ENCODE measurements at regions not wholly inside any gene's neighbourhood (a gene's known extent, or its start where the extent isn't known, plus 50 kb on each side); places are given as distances from the start of the nearest gene placed in this dataset.
"Not testable (repeated sequence)": the region's sequence is repeated elsewhere in the genome, so short reads cannot be mapped to it uniquely, and the experiment has no call there.

DNA sequence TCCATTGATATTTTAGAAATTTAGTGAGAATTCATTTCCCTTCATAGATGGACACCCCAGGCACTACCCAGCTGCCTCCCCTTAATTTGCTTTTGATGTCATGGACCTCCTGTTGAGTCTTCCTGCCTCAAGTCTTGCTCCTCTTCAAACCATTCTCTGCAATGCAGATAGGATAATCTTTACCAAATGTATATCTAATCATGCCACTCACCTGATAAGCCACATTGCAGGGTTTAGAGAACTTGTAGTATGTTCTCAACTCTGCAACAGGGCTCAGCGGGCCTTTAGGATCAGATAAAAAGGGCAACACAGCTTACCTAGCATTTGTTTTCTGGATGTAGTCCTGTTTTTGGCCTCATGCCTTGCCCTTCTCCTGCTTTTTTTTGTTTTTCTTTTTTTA, 234.5 kb downstream of the EMP1 start:
- no peak for DNase-seq

DNA sequence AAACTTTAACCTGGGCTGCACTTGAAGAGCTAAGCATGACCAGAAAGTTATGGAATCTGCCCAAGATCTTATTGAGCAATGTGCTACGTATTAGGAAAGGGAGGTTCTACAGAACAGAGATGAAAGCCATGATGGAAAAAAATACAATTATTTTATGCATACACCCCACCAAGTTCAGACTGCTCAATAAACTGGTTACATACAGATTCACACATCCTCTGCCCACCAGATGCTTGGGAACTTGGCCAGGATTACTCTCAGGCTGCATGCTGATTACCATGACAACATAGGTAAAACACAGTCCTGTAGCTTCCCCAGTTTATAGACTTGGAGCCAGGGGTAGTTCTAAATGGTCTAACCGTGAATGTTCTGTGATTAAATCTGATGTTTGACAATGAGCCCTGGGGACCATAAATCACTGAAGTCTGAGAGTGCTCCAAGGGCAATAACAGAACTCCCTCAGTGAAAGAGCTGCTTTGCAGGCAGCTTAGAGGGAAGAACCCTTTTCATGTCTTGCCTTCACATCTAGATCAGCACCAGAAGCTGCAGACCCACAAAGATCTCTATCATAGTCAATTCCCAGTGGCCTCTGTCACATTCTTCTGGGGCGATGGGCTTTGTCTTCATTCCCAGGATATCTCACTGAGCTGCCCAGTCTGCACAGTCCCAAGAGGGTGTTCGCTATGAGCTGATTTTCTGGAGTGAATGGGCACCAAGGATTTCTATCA, 232.2 kb downstream of the EMP1 start:
- DNase-seq: no peak

DNA sequence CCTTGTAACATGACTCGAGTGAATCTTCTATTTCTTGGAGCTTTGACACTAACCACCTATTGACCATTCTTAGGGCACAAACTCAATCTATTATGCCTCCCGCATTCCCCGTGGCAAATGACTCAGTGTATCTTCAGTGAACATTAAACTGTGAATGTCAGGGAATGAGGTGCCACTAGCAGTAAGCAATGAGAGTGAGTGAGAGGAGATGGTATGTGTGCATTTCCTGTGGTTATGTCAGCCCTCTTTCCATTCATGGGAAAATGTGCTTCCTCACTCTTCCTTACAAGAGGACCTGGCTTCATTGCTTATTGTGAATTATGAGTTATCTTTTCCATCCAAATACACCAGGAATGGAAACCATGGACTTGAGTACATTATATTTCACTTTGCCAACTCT, 229.2 kb downstream of the EMP1 start:
- no peak for DNase-seq

DNA sequence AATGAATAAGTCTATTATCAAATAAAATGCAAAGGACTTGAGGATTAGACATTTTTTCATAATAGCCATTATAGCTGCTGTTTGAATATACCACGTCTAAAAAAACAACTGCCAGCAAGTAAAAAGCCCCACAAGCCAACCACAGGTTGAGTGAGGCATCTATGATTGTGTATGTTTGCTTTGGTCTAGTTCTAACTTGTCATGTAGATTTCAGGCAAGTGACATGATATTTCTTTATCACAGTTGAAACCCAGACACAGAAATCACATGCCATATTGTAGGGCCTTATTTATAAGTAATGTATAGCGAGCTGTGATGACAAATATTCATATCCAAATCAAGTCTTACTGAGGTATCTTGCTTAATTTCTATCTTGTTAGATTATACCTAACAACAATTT, 225.8 kb downstream of the EMP1 start:
- no peak for DNase-seq

DNA sequence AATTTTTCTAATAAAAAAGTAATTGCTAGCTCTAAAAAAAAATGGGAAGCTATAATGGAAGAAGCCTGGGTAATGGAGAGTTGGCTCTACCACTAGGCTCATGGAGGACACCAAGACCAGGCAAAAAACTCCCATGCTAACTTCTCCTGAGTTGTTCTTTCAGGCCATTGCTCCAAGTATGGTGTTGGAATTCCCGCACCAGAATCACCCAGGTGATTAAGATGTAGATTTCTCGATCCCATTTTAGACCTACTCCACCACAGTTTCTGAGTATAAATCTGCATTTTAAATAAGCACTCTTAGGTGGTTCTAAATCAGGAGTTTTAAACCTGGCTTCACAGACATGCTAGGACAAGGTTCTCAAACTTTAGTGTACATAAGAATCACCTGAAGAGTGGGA, 221.0 kb downstream of the EMP1 start:
- no peak for DNase-seq

DNA sequence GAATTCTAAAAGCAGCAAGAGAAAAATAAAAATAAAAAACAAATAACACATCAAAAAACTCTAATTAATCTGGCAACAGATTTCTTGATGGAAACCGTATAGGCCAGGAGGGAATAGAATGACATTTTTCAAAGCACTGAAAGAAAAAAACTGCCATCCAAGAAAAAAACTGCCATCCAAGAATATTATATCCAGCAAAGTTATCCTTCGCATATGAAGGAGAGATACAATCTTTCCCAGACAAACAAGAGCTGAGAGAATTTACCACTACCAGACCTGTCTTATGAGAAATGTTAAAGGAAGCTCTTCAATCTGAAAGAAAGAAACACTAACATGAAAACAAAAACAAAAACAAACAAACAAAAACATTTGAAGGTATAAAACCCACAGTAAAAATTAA, 214.8 kb downstream of the EMP1 start:
- DNase-seq: no peak

DNA sequence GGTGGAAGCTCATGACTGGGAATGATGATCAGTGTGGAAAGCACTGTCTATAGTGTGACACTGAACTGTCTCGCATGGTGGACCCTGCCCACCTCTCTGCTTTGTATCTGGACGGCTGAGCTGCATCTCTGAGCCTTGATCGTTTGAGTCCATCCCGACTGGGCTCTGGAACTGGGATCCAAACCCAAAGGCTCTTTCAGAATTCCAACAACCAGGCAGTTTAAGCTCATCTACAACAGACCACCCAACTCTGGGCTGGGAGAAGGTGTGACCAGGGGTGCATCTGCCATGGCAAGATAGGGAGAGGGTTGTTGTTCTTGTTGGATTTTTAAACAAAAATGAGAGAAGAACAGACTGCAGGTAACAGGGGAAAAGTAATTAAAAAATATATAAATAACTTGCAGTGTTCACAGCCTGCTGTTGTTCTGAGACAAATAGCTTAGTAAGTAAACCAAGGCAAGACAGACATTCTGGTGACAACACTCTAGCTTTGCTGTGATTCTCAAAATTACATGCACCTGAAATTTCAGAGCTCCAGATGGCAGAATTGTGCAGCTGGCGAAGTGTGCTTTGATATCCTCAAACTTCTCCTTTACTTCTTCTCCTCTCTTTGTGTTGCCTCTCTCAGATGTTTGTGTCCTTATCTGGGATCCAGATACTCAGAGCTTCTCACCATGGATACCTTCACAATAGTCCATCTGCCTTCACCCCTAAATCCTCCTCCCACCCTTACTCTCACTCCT, 209.6 kb downstream of the EMP1 start:
- no peak for DNase-seq

DNA sequence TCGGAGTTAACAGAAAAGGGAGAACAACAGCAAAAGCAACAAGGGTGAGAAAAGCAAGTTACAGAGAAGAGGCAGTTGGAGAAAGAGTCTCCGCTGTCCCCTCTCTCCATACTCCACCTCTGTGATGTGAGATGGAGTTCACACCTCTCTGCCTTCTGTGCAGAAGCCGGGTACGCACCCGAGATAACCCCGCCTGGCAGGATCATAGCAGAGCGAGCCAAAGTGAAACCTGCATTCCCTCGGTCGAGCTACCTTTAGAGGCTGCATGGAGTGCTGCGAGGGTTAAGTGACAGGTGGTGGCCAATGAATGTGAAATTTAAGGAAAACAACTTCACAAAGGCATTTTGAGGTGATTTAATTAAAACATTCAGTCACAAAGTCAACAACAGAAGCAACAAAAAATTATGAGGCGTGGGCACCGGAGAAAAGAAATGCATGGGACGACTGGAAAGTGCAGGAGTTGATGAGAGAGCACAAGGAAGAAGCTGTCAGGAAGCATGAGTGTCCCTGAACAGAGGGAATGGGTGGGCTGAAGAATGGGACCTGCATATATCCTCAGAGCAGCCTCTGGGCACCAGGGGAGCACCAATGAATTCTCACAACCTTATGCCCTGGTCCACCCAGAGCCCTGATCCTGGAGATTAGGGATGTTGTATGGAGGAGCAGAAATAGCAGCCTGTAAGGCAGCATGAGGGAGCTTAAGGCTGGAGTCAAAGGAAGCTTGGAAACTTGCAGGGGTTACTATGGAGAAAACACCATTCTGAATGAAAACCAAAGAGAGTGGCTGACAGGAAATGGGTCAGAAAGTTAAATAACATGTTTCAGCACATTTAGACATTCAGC, 208.3 kb downstream of the EMP1 start:
- DNase-seq: no peak

DNA sequence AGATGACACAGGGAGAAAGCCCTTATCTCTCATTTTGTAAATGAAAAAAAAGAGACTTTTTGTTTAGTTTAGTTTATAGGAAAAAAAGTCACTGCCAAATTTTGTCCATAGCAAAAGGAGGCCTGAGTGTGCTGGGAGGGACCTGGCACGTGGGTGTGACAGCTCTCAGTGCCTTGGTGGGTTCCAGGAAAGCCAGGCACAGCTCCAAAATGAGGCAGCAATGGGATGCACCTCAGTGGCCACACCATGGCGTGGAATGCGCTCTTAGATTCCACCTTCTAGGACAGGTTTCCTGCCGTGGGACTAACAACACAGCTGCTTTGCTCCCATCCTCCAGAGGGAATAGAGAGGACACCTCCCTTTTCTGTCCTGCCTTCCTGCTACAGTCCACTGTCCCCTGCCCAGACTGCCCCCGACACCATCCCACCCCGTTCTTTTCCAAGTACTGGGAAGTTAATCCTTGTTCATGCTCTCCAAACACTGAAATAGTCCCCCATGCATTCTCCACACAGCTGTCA, 207.6 kb downstream of the EMP1 start:
- DNase-seq: no peak

DNA sequence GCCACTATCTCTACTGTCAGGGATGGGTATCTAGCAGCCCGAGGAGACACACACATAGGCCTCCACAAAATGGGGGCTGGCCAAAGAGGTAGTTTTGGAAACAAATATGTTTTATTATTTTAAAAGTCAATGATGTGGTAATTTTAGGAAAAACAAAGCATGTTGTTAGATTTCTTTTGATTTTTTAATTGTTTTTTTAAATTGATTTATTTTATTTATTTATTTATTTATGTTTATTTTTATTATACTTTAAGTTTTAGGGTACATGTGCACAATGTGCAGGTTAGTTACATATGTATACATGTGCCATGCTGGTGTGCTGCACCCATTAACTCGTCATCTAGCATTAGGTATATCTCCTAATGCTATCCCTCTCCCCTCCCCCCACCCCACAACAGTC, 194.8 kb downstream of the EMP1 start:
- DNase-seq: not testable (repeated sequence)

DNA sequence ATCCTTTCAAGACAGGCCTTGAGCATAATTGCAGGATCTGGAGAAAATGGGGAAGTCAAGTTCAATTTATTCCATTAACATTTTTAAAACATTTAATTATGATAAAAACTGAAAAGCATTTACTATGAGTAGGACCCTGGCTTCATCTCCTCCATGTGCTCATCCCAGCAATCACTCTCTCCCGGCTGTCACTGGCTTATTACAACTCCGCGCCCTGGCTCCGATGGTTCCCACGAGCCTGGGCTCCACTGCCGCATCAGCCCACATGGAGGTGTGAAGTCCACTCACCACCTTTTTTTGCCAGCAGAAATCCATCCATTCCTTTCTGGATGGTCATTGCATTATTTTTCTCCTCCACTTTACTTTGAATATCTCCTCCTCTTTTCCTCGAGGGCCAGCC, 194.4 kb downstream of the EMP1 start:
- DNase-seq: no peak

DNA sequence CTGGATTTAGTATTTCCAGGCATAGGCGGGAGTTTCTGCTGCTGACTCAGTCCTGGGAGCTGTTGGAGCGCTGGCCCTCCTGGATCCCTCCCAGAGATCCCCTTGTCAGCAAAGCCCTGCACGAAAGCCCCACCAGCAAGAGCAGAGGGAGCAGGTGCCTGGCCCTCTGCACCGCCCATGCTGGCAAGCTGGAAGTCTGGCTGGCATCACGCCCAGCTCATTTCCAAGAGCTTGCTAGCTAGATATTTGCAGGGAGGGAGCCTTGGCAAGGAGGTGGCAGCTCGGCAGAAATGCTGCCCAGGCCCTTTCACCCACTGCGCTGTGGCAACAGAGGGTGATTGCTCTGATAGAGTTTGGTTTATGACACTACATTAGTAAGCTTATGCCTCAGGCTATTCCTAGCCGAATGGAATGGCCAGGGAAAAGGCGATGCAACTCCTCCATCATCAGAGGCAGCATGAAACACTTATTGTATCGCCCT, 193.9 kb downstream of the EMP1 start:
- DNase-seq: no peak

DNA sequence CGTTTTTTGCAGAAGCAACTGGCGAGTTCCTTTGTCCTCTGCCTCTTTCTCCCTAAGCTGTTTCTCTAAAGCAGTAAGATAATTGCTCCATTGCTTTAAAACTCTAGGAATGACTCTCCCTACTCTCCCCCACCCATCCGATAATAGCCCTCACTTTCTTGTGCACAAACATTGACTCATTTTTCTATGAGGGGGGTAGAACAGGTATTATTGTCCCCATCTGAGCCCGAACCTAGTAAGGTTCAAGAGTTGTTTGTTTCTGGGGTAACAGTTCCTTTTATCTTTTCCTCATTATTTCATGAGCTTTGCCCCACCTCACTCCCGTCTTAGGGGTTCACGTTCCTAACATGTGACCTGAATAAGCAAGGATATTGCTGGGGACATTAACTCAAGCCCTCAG, 190.6 kb downstream of the EMP1 start:
- DNase-seq: no peak

DNA sequence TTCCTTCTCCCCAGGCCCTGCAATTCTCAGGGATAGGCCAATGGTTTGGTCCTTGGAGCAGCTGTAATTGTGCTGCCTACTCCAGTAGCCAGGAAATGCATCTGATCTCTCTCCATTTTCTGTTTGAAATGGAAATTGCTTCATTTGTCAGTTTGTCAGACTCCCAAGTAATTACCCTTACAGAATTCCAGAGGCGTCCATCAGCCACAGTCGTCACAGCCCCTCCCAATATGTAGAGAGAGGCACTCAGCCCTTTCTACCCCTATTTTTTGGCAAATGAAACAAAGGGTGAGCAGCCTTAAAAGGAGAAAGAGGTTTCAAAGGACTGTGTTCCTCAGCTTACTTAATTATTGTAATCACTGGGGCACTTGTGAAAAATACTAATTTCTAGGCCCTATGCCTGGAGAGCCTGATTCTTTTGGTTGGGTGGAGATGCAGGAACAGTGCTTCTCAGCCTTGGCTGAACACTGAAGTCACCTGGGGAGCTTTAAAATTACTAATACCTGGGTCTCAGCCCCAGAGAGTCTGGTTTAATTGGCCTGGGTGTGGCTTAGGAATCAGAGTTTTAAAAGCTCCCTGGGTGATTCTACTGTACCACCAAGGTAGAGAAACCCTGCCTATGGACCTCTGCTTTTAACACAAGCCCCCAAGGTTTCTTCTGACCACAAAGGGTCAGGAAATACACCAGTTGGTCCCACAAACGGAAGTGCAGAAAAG, 190.0 kb downstream of the EMP1 start:
- DNase-seq: no peak

DNA sequence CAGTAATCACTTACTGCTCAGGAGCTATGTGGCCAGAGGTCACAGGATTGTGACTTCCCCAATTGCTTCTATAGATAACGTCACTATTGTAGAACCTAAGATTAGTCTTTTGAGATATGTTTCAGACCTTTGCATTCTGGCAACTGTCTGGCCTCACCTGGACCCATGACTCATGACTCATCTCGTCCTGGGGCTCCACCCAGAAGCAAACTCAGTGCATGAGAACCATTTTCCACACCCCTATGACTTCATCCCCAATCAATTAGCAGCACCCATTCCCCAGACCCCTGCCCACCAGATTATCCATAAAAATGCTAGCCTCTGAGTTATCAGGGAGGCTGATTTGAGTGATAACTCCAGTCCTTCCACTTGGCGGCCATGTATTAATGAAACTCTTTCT, 186.9 kb downstream of the EMP1 start:
- no peak for DNase-seq

DNA sequence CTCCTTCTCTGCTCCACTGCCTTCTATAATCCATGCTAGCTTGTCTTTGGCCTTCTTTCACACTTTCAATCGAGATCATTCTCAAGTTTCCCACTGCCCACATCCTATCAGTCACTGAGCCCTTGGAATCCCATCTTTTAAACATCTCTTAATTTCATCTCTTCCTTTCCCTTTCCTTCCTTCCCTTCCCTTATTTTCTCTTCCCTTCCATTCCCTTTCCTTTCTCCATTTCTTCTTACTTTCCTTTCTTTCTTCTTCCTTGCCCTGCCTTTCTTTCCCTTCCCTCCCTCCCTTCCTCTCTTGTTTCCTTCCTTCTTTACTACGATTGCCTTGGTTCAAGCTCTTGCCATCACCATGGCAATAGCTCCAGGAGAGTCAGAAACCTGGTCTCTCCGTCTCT, 183.8 kb downstream of the EMP1 start:
- DNase-seq: no peak

DNA sequence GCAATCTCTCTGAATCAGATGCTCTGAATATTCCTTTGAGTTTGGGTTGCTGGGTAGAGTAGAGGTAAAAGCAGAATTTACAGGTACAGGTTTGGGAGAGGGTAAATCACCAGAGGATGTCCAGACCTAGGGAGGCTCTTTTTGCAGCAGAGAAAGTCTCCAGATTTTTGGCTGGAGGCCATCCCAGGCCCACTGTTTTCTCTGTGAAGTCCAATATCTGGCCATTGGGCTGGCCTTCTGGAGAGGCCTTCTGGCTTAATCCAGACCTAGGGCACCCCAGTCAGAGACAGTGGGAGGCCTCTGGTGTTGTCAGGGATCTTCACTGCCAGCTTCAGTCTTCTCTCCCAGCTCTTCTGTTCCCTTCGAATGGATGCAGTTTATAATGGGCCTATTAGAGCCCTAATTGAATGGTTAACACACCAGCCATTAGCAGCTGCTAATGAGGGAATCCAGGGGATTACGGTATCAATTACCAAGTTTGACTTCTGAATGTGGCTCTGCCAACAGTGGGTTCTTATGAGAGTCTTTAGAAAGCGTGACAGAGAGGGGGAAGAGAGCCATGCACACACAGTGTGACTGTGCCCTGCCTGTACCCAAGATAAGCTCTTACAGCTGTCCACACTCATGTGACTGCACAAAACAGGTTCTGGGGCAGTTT, 183.1 kb downstream of the EMP1 start:
- DNase-seq: no peak

DNA sequence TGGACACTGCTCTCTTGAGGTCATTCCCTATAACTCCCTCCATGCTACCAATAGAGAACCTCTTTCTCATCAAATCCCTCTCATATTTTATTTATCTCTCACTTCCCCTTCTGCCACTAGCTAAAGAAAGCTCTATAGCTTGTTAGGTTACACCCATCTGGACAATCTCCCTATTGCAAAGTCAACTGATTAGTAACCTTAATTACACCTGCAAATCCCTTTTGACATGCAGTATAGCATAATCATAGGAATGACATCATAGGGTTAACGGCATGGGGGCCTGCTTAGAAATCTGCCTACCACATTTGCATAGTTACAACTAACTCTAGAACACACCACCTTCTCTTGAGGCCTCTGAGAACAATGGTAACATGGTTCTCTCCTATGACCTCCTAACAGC, 181.2 kb downstream of the EMP1 start:
- no peak for DNase-seq

DNA sequence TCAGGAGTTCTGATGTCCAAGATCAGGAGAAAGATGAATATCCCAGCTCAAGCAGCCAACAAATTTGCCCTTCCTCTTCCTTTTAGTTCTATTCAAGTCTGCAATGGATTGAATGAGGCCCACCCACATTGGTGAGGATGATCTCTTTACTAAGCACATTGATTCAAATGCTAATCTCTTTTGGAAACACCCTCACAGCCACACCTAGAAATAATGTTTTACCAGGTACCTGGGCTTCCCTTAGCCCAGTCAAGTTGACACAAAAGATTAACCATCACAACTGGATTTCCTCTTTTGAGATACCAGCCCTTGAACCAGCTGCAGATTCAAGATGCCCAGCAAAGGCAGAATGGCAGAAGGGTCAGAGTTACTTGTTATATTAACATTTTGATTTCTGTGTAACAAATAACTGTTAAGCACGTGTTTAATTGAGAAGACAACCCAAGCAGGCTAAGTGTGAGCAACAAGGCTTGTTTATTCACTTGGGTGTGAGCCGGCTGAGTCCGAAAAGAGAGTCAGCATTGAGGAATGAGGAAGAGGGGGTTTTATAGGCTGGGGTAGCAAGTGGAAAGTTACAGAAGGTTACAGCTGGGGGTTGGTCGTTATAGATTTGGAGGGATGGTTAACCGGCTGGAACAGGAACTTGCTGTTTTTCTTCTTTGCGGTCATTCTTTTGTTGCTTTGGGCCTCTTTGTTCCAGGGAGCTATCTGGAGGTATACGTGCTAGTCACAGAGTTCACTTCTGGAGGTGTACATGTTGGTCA, 180.3 kb downstream of the EMP1 start:
- DNase-seq: no peak

DNA sequence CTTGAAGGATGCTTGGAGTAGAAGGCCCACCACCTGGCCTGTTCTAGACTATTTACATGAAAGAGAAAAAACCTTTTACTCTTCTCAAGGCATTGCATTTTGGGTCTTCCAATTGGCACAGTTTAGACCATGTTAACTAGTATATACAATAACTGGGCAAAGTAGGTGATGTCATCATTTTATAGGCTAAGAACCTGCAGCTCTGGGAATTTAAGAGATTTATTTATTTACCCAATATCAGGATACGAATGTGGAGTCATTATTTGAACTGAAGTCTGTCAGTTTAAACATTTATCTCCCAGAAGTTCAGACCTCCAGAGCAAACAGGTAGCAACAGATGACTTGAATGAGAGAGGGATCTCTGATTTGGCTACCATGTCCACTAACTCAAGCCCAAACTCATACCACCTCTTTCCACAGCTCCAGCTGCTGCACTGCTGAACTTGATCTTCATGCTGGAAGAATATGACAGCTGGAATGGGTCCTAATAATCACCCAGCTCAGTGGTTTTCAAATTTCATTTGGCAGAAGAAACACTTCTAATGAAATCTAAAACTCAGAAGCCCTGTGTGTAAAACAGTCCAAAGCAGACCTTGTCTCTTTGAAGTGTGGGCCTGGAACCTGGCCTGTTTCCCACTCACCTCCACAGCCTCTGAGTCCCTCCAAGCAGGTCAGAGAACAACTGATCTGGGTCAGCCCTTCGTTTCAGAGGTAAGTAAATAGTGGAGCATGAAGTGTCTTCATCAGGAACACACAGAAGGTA, 179.2 kb downstream of the EMP1 start:
- DNase-seq: no peak

DNA sequence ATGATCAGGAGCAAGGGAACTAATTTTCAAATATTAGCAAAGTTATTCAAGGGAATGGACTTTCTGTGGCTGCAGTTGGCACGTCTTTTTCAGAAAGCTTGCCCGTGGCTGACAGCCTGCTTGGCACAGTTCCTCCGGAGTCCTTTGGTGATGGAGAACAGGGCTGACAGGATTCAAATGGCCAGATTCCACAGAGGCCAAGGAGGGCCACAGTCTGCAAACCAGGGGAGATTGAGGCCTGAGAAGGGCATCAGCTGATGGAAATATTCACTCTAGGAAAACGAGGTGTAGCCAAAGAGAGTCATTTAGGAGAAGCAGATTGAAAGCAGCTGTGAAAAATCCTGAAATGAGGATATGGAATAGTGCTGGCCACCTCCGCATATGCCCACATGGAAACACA, 178.3 kb downstream of the EMP1 start:
- no peak for DNase-seq
